ENCODE measurements at regions not wholly inside any gene's neighbourhood (a gene's known extent, or its start where the extent isn't known, plus 50 kb on each side); places are given as distances from the start of the nearest gene placed in this dataset.

GRCh38 chr6:3619800-3620199 lies 131.7 kb downstream of the PXDC1 start:
- Histone ChIP-seq H3K27me3 (ENCODE audit: control insufficient read depth, insufficient read depth, low read length) (no peaks in the 10 kb centered on the region), H3K36me3 (ENCODE audit: control insufficient read depth, insufficient read depth, low read length) (no peaks in the 10 kb centered on the region), H3K4me1 (ENCODE audit: control insufficient read depth, insufficient read depth, low read length) (no peaks in the 10 kb centered on the region), H3K27ac (ENCODE audit: low read length) (no peak overlapping the region), H3K4me3 (ENCODE audit: low read length) (no peak overlapping the region), H3K9me3 (ENCODE audit: control insufficient read depth, insufficient read depth, low read length) (no peaks in the 10 kb centered on the region)
- 73% methylated on average over 4 of the region's 4 CpGs for WGBS (ENCODE audit: insufficient coverage)
- Mint-ChIP-seq H3K4me3 (no peak overlapping the region), H3K36me3 (no peaks in the 10 kb centered on the region), H3K4me1 (peaks cover 0 to 5% of the 10 kb centered on the region in 2 donors), H3K9me3 (no peaks in the 10 kb centered on the region), H3K27ac (no peak overlapping the region), H3K27me3 (ENCODE audit: low read depth in 2 of 2) (peaks cover 13 to 18% of the 10 kb centered on the region in 2 donors)
- DNase-seq: no peak
- no peak for TF ChIP-seq CTCF (IDR thresholded peaks at IDR 0.05)
- no peak for ATAC-seq
- intact Hi-C loops (cut with micrococcal nuclease): no loop called here

DNA sequence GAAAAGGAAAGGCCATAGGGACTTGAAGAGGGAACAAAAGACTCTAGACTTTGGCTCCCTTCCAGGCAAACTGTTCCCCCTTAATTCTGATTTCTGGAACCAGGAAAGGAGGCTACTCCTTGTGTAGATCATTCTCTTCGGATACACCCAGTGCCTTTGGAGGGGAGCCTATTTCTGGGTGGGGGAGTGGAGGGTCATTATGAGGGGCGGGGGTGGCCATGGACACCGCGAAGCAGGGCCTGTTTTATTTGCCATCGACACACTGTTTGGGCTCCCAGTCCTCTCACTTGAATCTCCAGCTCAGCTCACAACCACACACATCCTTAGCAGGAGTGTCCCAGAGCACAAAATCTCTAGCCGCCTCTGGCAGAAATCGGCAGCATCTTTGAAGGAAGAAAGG lies 132.3 kb downstream of the PXDC1 start:
- Histone ChIP-seq H3K27ac (ENCODE audit: low read length) (no peak overlapping the region), H3K4me3 (ENCODE audit: low read length) (no peak overlapping the region), H3K36me3 (ENCODE audit: control insufficient read depth, insufficient read depth, low read length) (no peaks in the 10 kb centered on the region), H3K27me3 (ENCODE audit: control insufficient read depth, insufficient read depth, low read length) (no peaks in the 10 kb centered on the region), H3K4me1 (ENCODE audit: control insufficient read depth, insufficient read depth, low read length) (no peaks in the 10 kb centered on the region), H3K9me3 (ENCODE audit: control insufficient read depth, insufficient read depth, low read length) (no peaks in the 10 kb centered on the region)
- intact Hi-C loops (cut with micrococcal nuclease): no loop called here
- no peak for ATAC-seq
- TF ChIP-seq CTCF (IDR thresholded peaks at IDR 0.05): no peak
- Mint-ChIP-seq H3K4me3 (no peak overlapping the region), H3K9me3 (no peaks in the 10 kb centered on the region), H3K4me1 (peaks cover 0 to 5% of the 10 kb centered on the region in 2 donors), H3K36me3 (no peaks in the 10 kb centered on the region), H3K27ac (no peak overlapping the region), H3K27me3 (ENCODE audit: low read depth in 2 of 2) (peaks cover 11 to 12% of the 10 kb centered on the region in 2 donors)
- DNase-seq: no peak
- WGBS (ENCODE audit: insufficient coverage): 95% methylated on average over 7 of the region's 7 CpGs

- intact Hi-C loops (cut with micrococcal nuclease): no loop called here
- Histone ChIP-seq H3K4me3 (ENCODE audit: low read length) (no peak overlapping the region), H3K36me3 (ENCODE audit: control insufficient read depth, insufficient read depth, low read length) (no peaks in the 10 kb centered on the region), H3K4me1 (ENCODE audit: control insufficient read depth, insufficient read depth, low read length) (no peaks in the 10 kb centered on the region), H3K27me3 (ENCODE audit: control insufficient read depth, insufficient read depth, low read length) (no peaks in the 10 kb centered on the region), H3K9me3 (ENCODE audit: control insufficient read depth, insufficient read depth, low read length) (no peaks in the 10 kb centered on the region), H3K27ac (ENCODE audit: low read length) (no peak overlapping the region)
- DNase-seq (no peak), ATAC-seq (no peak)
- H3K27ac Mint-ChIP-seq: no peak overlapping the region
- peaks cover 0 to 4% of the 10 kb centered on the region in 2 donors for H3K4me1 Mint-ChIP-seq
- no peak overlapping the region for H3K4me3 Mint-ChIP-seq
- TF ChIP-seq CTCF (IDR thresholded peaks at IDR 0.05): no peak
- H3K36me3 Mint-ChIP-seq: no peaks in the 10 kb centered on the region
- H3K9me3 Mint-ChIP-seq: no peaks in the 10 kb centered on the region
- H3K27me3 Mint-ChIP-seq (ENCODE audit: low read depth in 2 of 2): peaks cover 5 to 7% of the 10 kb centered on the region in 2 donors
- WGBS (ENCODE audit: insufficient coverage): 67% methylated on average over 1 of the region's 2 CpGs
Measured at GRCh38 chr6:3618642-3619041, 132.9 kb downstream of the PXDC1 start.

DNA sequence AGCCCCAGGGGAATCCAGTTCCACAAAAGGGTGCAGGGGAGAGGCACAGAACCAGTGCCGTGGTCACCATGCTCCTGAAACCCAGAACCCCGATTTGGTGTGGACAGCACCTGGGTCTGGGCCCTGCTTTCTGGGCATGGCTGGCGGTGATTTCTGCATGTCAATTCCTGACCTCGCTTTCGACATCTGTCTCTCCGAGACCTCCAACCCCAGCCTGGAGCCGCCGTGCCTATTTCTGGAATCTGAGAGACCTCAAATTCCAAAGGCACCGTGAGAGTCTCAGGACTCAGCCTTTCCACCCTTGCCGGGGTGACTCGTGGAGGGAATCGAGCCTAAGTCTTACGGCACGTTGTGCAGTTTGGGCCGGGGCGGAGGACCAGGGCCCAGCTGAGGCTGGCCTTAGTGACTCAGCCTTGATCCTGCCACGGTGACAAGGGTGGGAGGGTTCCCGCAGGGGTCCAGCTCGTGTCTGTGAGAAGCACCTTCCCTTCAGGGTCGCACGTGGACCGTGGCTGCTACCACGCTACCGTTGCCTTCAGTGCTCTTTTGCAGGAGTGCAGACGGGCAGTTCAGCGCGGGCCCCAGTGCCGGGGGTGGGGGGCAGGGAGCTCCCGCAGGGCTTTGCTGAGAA lies 133.7 kb downstream of the PXDC1 start:
- 90% methylated on average over 29 of the region's 29 CpGs for WGBS (ENCODE audit: insufficient coverage)
- no peak overlapping the region for H3K4me3 Mint-ChIP-seq
- peaks cover 1 to 3% of the 10 kb centered on the region in 2 donors for H3K27me3 Mint-ChIP-seq (ENCODE audit: low read depth in 2 of 2)
- Histone ChIP-seq H3K4me1 (ENCODE audit: control insufficient read depth, insufficient read depth, low read length) (no peaks in the 10 kb centered on the region), H3K36me3 (ENCODE audit: control insufficient read depth, insufficient read depth, low read length) (no peaks in the 10 kb centered on the region), H3K27me3 (ENCODE audit: control insufficient read depth, insufficient read depth, low read length) (no peaks in the 10 kb centered on the region), H3K4me3 (ENCODE audit: low read length) (no peak overlapping the region), H3K9me3 (ENCODE audit: control insufficient read depth, insufficient read depth, low read length) (no peaks in the 10 kb centered on the region), H3K27ac (ENCODE audit: low read length) (no peak overlapping the region)
- H3K27ac Mint-ChIP-seq: no peak overlapping the region
- H3K9me3 Mint-ChIP-seq: no peaks in the 10 kb centered on the region
- no peaks in the 10 kb centered on the region for H3K36me3 Mint-ChIP-seq
- no peak for TF ChIP-seq CTCF (IDR thresholded peaks at IDR 0.05)
- DNase-seq (no peak), ATAC-seq (no peak)
- intact Hi-C loops (cut with micrococcal nuclease): no loop called here
- H3K4me1 Mint-ChIP-seq: no peaks in the 10 kb centered on the region

All from natural killer cell (primary cell).